H9 (cell line): ENCODE measurements at regions not wholly inside any gene's neighbourhood (a gene's known extent, or its start where the extent isn't known, plus 50 kb on each side); places are given as distances from the start of the nearest gene placed in this dataset.

Experiments
- DNase-seq: peaks from one replicate; pipeline ENCODE4 v3.0.0-alpha.2; 2017
- H2AFZ ChIP-seq: one replicate; pipeline ENCODE4 v1.6.1; 2013; ENCODE audit warnings: mild to moderate bottlenecking, low read length, control low read depth, moderate library complexity
- H2AK5ac ChIP-seq: 2 replicates; pipeline ENCODE4 v1.6.1; 2013; ENCODE audit warnings: low read length, control low read depth, mixed read lengths; ENCODE audit not compliant: insufficient read length
- H2BK120ac ChIP-seq: one replicate; pipeline ENCODE4 v1.6.1; 2013; ENCODE audit warnings: low read depth, mild to moderate bottlenecking, low read length, control low read depth, inconsistent platforms; ENCODE audit not compliant: poor library complexity, severe bottlenecking
- H2BK12ac ChIP-seq: 2 replicates; pipeline ENCODE4 v1.6.1; 2013; ENCODE audit warnings: low read length, control low read depth, mixed read lengths, low read depth; ENCODE audit not compliant: insufficient read length
- H2BK15ac ChIP-seq: 2 replicates; pipeline ENCODE4 v1.6.1; 2013; ENCODE audit warnings: low read depth, low read length, control low read depth
- H2BK20ac ChIP-seq: one replicate; pipeline ENCODE4 v1.6.1; 2013; ENCODE audit warnings: low read depth, mild to moderate bottlenecking, low read length, control low read depth, inconsistent platforms; ENCODE audit not compliant: poor library complexity, severe bottlenecking
- H2BK5ac ChIP-seq: 2 replicates; pipeline ENCODE4 v1.6.1; 2013; ENCODE audit warnings: low read length, control low read depth, mixed read lengths; ENCODE audit not compliant: insufficient read length
- H3K14ac ChIP-seq: 2 replicates; pipeline ENCODE4 v1.6.1; 2013; ENCODE audit warnings: low read length, control low read depth; ENCODE audit not compliant: insufficient read depth
- H3K18ac ChIP-seq: 2 replicates; pipeline ENCODE4 v1.6.1; 2013; ENCODE audit warnings: low read depth, mild to moderate bottlenecking, mixed read lengths, low read length, control low read depth; ENCODE audit not compliant: insufficient read length
- H3K23ac ChIP-seq: 2 replicates; pipeline ENCODE4 v1.6.1; 2013; ENCODE audit warnings: low read length, control low read depth, mixed read lengths, low read depth; ENCODE audit not compliant: insufficient read length
- H3K23me2 ChIP-seq: 2 replicates; pipeline ENCODE4 v1.6.1; 2013; ENCODE audit warnings: low read depth, mild to moderate bottlenecking, mixed read lengths, low read length, control low read depth; ENCODE audit not compliant: insufficient read length, poor library complexity, severe bottlenecking
- H3K27ac ChIP-seq: 2 replicates; pipeline ENCODE4 v1.5.1; 2013; ENCODE audit warnings: low read length, control low read depth, mixed read lengths, low read depth; ENCODE audit not compliant: insufficient read length
- H3K27me3 ChIP-seq: 2 replicates; pipeline ENCODE4 v1.6.1; 2013; ENCODE audit warnings: low read length, control low read depth, inconsistent platforms; ENCODE audit not compliant: insufficient read depth
- H3K4ac ChIP-seq: 2 replicates; pipeline ENCODE4 v1.6.1; 2013; ENCODE audit warnings: low read depth, mild to moderate bottlenecking, control low read depth, inconsistent platforms, low read length, moderate library complexity
- H3K4me1 ChIP-seq: 2 replicates; pipeline ENCODE4 v1.6.1; 2013; ENCODE audit warnings: low read length, control low read depth, inconsistent platforms; ENCODE audit not compliant: insufficient read depth
- H3K4me2 ChIP-seq: 2 replicates; pipeline ENCODE4 v1.6.1; 2013; ENCODE audit warnings: low read length, control low read depth, mixed read lengths; ENCODE audit not compliant: insufficient read length, insufficient read depth
- H3K56ac ChIP-seq: 2 replicates; pipeline ENCODE4 v1.6.1; 2013; ENCODE audit warnings: low read depth, mild to moderate bottlenecking, mixed read lengths, low read length, control low read depth; ENCODE audit not compliant: insufficient read length
- H3K79me1 ChIP-seq: 2 replicates; pipeline ENCODE4 v1.6.1; 2013; ENCODE audit warnings: low read depth, mild to moderate bottlenecking, moderate library complexity, low read length, control low read depth, inconsistent platforms; ENCODE audit not compliant: insufficient read depth, poor library complexity, severe bottlenecking
- H3K79me2 ChIP-seq: 2 replicates; pipeline ENCODE4 v1.6.1; 2013; ENCODE audit warnings: low read length, control low read depth, inconsistent platforms; ENCODE audit not compliant: insufficient read depth
- H3K9ac ChIP-seq: 2 replicates; pipeline ENCODE4 v1.6.1; 2013; ENCODE audit warnings: low read length, control low read depth, mixed read lengths; ENCODE audit not compliant: insufficient read length; ENCODE audit errors: extremely low read depth
- H3K9me3 ChIP-seq: one replicate; pipeline ENCODE4 v1.6.1; 2013; ENCODE audit warnings: low read depth, low read length, inconsistent platforms; ENCODE audit not compliant: control insufficient read depth
- H3T11ph ChIP-seq: one replicate; pipeline ENCODE4 v1.6.1; 2013; ENCODE audit warnings: mild to moderate bottlenecking, low read length, control low read depth, inconsistent platforms
- H4K20me1 ChIP-seq: one replicate; pipeline ENCODE4 v1.6.1; 2013; ENCODE audit not compliant: control insufficient read depth, insufficient read length, insufficient read depth
- H4K5ac ChIP-seq: 2 replicates; pipeline ENCODE4 v1.6.1; 2013; ENCODE audit warnings: low read depth, mild to moderate bottlenecking, mixed read lengths, low read length, control low read depth; ENCODE audit not compliant: insufficient read length
- H4K8ac ChIP-seq: replicated peaks from 2 replicates; pipeline ENCODE4 v1.6.1; 2013; ENCODE audit warnings: low read length, control low read depth, mixed read lengths, low read depth; ENCODE audit not compliant: insufficient read length
- H4K91ac ChIP-seq: 2 replicates; pipeline ENCODE4 v1.6.1; 2013; ENCODE audit warnings: low read depth, mild to moderate bottlenecking, moderate library complexity, mixed read lengths, low read length, control low read depth; ENCODE audit not compliant: insufficient read length
- H3K27ac Mint-ChIP-seq, 3 experiments: 2 replicates in 2 of 3; 3 replicates in 1 of 3; pipeline ENCODE4 v1.8.0; 2020 to 2021; ENCODE audit warnings: mixed read lengths in 3 of 3, mild to moderate bottlenecking in 1 of 3, moderate library complexity in 1 of 3
- H3K27me3 Mint-ChIP-seq: 2 replicates; pipeline ENCODE4 v1.8.0; 2021; ENCODE audit warnings: low read depth, mild to moderate bottlenecking, moderate library complexity, mixed read lengths
- H3K36me3 Mint-ChIP-seq, 3 experiments: 2 replicates in 2 of 3; 3 replicates in 1 of 3; pipeline ENCODE4 v1.8.0; 2020 to 2021; ENCODE audit warnings: low read depth in 3 of 3, mixed read lengths in 3 of 3; ENCODE audit not compliant: insufficient read depth in 1 of 3
- H3K4me1 Mint-ChIP-seq, 2 experiments: 2 replicates each; pipeline ENCODE4 v1.8.0; 2020; ENCODE audit warnings: mixed read lengths in 2 of 2
- H3K4me3 Mint-ChIP-seq, 2 experiments: 2 replicates in 1 of 2; 3 replicates in 1 of 2; pipeline ENCODE4 v1.8.0; 2020 to 2021; ENCODE audit warnings: mild to moderate bottlenecking in 2 of 2, mixed read lengths in 2 of 2, moderate library complexity in 1 of 2
- H3K9me3 Mint-ChIP-seq, 2 experiments: 2 replicates in 1 of 2; 3 replicates in 1 of 2; pipeline ENCODE4 v1.8.0; 2020; ENCODE audit warnings: mild to moderate bottlenecking in 2 of 2, mixed read lengths in 2 of 2, moderate library complexity in 1 of 2
- WGBS: extraction: QIAGEN DNeasy Blood & Tissue Kit; methylation state at CpG from one replicate; pipeline ENCODE4 v1.1.7; 2013; ENCODE audit warnings: missing lambda C conversion rate, low lambda C conversion rate, mixed read lengths; ENCODE audit not compliant: insufficient read length; ENCODE audit errors: extremely low coverage; 5-methylcytosine and 5-hydroxymethylcytosine counted together
- TF ChIP-seq, protein P1 (sequence below): fragments of 200-600 bp; sonication (generic); conservative IDR thresholded peaks from 3 replicates; pipeline ENCODE4 v1.8.0; 2021; ENCODE audit warnings: antibody characterized with exemption, mild to moderate bottlenecking

DNA sequence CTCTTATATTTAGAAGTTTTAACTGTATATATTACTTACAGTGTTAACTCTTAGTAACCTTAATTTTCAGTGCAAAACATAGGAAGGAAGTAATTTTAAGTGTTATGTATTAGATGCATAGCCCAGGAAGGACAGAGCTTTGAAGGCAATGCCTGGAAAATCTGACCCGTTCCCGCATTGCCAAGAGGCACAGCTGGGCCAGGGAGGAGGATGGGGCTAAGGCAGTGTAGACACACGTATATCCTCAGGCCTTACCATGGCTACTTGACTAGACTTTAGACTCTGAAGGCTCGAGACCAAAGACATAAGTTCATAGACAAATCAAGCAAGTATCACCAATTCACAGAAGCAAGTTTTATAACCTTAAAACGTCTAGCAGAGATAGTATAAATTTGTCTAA is 1944.2 kb downstream of the OLFM4 start:
- peaks cover 4 to 15% of the 10 kb centered on the region in 2 experiments; a peak in 3 of 4 replicates for H3K4me1 Mint-ChIP-seq
- WGBS: no CpG with 5 or more reads among the region's 5 CpGs
- TF ChIP-seq, protein P1, sequence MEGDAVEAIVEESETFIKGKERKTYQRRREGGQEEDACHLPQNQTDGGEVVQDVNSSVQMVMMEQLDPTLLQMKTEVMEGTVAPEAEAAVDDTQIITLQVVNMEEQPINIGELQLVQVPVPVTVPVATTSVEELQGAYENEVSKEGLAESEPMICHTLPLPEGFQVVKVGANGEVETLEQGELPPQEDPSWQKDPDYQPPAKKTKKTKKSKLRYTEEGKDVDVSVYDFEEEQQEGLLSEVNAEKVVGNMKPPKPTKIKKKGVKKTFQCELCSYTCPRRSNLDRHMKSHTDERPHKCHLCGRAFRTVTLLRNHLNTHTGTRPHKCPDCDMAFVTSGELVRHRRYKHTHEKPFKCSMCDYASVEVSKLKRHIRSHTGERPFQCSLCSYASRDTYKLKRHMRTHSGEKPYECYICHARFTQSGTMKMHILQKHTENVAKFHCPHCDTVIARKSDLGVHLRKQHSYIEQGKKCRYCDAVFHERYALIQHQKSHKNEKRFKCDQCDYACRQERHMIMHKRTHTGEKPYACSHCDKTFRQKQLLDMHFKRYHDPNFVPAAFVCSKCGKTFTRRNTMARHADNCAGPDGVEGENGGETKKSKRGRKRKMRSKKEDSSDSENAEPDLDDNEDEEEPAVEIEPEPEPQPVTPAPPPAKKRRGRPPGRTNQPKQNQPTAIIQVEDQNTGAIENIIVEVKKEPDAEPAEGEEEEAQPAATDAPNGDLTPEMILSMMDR: no peak

More for the DNA sequence above, 1944.2 kb downstream of the OLFM4 start:
- Histone ChIP-seq H2BK15ac (no peak overlapping the region), H3T11ph (no peak overlapping the region), H3K27me3 (no peaks in the 10 kb centered on the region; the same call in 1 of the 2 replicates), H4K8ac (no peak overlapping the region), H4K20me1 (no peaks in the 10 kb centered on the region), H3K23me2 (no peaks in the 10 kb centered on the region), H3K4ac (no peak overlapping the region), H3K4me2 (no peak overlapping the region), H4K5ac (no peak overlapping the region), H3K9ac (no peak overlapping the region), H2AK5ac (no peak overlapping the region), H3K79me1 (no peaks in the 10 kb centered on the region), H3K79me2 (no peaks in the 10 kb centered on the region), H3K27ac (no peak overlapping the region), H3K9me3 (no peaks in the 10 kb centered on the region), H3K23ac (no peak overlapping the region), H3K18ac (no peak overlapping the region), H2BK5ac (no peak overlapping the region), H2BK20ac (no peak overlapping the region), H2AFZ (no peak overlapping the region), H2BK12ac (no peak overlapping the region), H3K14ac (no peak overlapping the region), H3K56ac (no peak overlapping the region), H4K91ac (no peak overlapping the region), H2BK120ac (no peak overlapping the region), H3K4me1 (no peaks in the 10 kb centered on the region; the same call in 1 of the 2 replicates)
- H3K27me3 Mint-ChIP-seq: no peaks in the 10 kb centered on the region
- H3K4me3 Mint-ChIP-seq: no peak overlapping the region
- H3K9me3 Mint-ChIP-seq: peaks cover 0 to 4% of the 10 kb centered on the region in 2 experiments; a peak in 2 of 5 replicates
- peak overlapping the region in 1 of 3 experiments; percentile 21; a peak in 1 of 7 replicates for H3K27ac Mint-ChIP-seq
- peaks cover 1 to 10% (median 8%) of the 10 kb centered on the region in 3 experiments; a peak in 4 of 7 replicates for H3K36me3 Mint-ChIP-seq
- no peak for DNase-seq
